RWPE2 (cell line): ENCODE measurements at regions not wholly inside any gene's neighbourhood (a gene's known extent, or its start where the extent isn't known, plus 50 kb on each side); places are given as distances from the start of the nearest gene placed in this dataset.

ENCODE experiments used
- ATAC-seq: fragments of 200-7000 bp; cut with Tn5 transposase; 3 replicates; pipeline ENCODE4 v1.9.1; 2021; ENCODE audit warnings: low read depth
- DNase-seq: peaks from one replicate; pipeline ENCODE4 v3.0.0-alpha.2; 2020; ENCODE audit warnings: low spot score
- H3K27ac ChIP-seq: fragments of 450-650 bp; 2 replicates; pipeline ENCODE4 v1.5.1; 2017; ENCODE audit warnings: mild to moderate bottlenecking; ENCODE audit not compliant: poor library complexity, severe bottlenecking
- H3K27me3 ChIP-seq: fragments of 250-450 bp; sonication (Bioruptor Pico); 2 replicates; pipeline ENCODE4 v1.5.1; 2021; ENCODE audit warnings: mild to moderate bottlenecking, moderate library complexity; ENCODE audit not compliant: insufficient read depth, poor library complexity, severe bottlenecking
- H3K36me3 ChIP-seq: fragments of 250-450 bp; sonication (Bioruptor Pico); 2 replicates; pipeline ENCODE4 v1.5.1; 2020; ENCODE audit warnings: low read depth, mild to moderate bottlenecking, moderate library complexity
- H3K4me1 ChIP-seq: fragments of 250-450 bp; sonication (Bioruptor Pico); 2 replicates; pipeline ENCODE4 v1.5.1; 2021; ENCODE audit warnings: mild to moderate bottlenecking, moderate library complexity; ENCODE audit not compliant: insufficient read depth, poor library complexity, severe bottlenecking
- H3K4me3 ChIP-seq: fragments of 250-450 bp; sonication (Bioruptor Pico); 2 replicates; pipeline ENCODE4 v1.5.1; 2021; ENCODE audit warnings: mild to moderate bottlenecking, moderate library complexity; ENCODE audit not compliant: severe bottlenecking
- H3K9me3 ChIP-seq: fragments of 250-450 bp; sonication (Bioruptor Pico); 2 replicates; pipeline ENCODE4 v1.5.1; 2021; ENCODE audit warnings: mild to moderate bottlenecking, moderate library complexity; ENCODE audit not compliant: severe bottlenecking
- TF ChIP-seq, protein P1 (sequence below): fragments of 450-650 bp; IDR thresholded peaks from one replicate; pipeline ENCODE4 v1.5.1; 2017; ENCODE audit warnings: mild to moderate bottlenecking, moderate library complexity; ENCODE audit not compliant: poor library complexity, severe bottlenecking

- DNase-seq: no peak
- H3K9me3 ChIP-seq: no peaks in the 10 kb centered on the region
- no peaks in the 10 kb centered on the region for H3K27me3 ChIP-seq
- H3K27ac ChIP-seq: no peak overlapping the region
- no peak overlapping the region for H3K4me3 ChIP-seq
- no peaks in the 10 kb centered on the region for H3K36me3 ChIP-seq
- no peaks in the 10 kb centered on the region for H3K4me1 ChIP-seq
- TF ChIP-seq, protein P1, sequence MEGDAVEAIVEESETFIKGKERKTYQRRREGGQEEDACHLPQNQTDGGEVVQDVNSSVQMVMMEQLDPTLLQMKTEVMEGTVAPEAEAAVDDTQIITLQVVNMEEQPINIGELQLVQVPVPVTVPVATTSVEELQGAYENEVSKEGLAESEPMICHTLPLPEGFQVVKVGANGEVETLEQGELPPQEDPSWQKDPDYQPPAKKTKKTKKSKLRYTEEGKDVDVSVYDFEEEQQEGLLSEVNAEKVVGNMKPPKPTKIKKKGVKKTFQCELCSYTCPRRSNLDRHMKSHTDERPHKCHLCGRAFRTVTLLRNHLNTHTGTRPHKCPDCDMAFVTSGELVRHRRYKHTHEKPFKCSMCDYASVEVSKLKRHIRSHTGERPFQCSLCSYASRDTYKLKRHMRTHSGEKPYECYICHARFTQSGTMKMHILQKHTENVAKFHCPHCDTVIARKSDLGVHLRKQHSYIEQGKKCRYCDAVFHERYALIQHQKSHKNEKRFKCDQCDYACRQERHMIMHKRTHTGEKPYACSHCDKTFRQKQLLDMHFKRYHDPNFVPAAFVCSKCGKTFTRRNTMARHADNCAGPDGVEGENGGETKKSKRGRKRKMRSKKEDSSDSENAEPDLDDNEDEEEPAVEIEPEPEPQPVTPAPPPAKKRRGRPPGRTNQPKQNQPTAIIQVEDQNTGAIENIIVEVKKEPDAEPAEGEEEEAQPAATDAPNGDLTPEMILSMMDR: no peak
- ATAC-seq: no peak
Observed at GRCh38 chr3:29153811-29154210, 127.1 kb upstream of the RBMS3 start.

GRCh38 chr3:29156086-29156715 is 124.7 kb upstream of the RBMS3 start:
- no peaks in the 10 kb centered on the region for H3K36me3 ChIP-seq
- ATAC-seq (no peak), DNase-seq (no peak)
- TF ChIP-seq, protein P1: no peak
- H3K4me3 ChIP-seq: no peak overlapping the region
- H3K4me1 ChIP-seq: no peaks in the 10 kb centered on the region
- H3K9me3 ChIP-seq: no peaks in the 10 kb centered on the region
- H3K27ac ChIP-seq: no peak overlapping the region
- H3K27me3 ChIP-seq: no peaks in the 10 kb centered on the region

GRCh38 chr3:29164825-29165224 is 116.0 kb upstream of the RBMS3 start:
- no peak overlapping the region for H3K27ac ChIP-seq
- no peaks in the 10 kb centered on the region for H3K36me3 ChIP-seq
- no peaks in the 10 kb centered on the region for H3K4me1 ChIP-seq
- no peaks in the 10 kb centered on the region for H3K27me3 ChIP-seq
- ATAC-seq (no peak), DNase-seq (no peak)
- H3K4me3 ChIP-seq: no peak overlapping the region
- no peaks in the 10 kb centered on the region for H3K9me3 ChIP-seq
- TF ChIP-seq, protein P1: no peak

GRCh38 chr3:29167180-29167579 is 113.7 kb upstream of the RBMS3 start:
- DNase-seq: no peak
- Histone ChIP-seq H3K27me3 (no peaks in the 10 kb centered on the region), H3K36me3 (no peaks in the 10 kb centered on the region), H3K27ac (no peak overlapping the region), H3K4me3 (no peak overlapping the region), H3K9me3 (no peaks in the 10 kb centered on the region), H3K4me1 (peaks cover 9% of the 10 kb centered on the region)
- TF ChIP-seq, protein P1: no peak
- no peak for ATAC-seq

DNA sequence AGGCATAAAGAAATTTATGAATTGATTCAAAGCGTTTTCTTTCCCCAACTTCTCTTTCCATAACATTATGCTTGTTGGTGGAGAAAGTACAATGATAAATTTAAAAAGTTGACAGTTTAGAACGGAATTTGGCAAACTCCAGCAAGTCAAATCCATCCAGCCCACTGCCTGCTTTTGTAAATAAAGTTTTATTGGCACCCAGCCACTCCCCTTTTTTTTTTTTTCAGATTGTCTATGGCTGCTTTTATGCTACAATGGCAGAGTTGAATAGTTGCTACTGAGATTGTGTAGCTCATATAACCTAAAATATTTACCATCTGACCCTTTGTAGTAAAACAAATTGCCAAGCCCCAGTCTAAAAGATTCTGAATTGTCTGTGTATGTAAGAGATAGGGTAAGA is 112.8 kb upstream of the RBMS3 start:
- no peaks in the 10 kb centered on the region for H3K9me3 ChIP-seq
- no peak overlapping the region for H3K4me3 ChIP-seq
- ATAC-seq (no peak), DNase-seq (no peak)
- H3K4me1 ChIP-seq: peaks cover 9% of the 10 kb centered on the region
- H3K36me3 ChIP-seq: no peaks in the 10 kb centered on the region
- H3K27me3 ChIP-seq: no peaks in the 10 kb centered on the region
- TF ChIP-seq, protein P1: no peak
- H3K27ac ChIP-seq: no peak overlapping the region
